Stimulated activated CD4-positive, alpha-beta T cell treated with anti-CD3 and anti-CD28 coated beads, TNF-alpha, amount 100 ng/mL, for 4 hours (primary cell): ENCODE measurements at regions not wholly inside any gene's neighbourhood (a gene's known extent, or its start where the extent isn't known, plus 50 kb on each side); places are given as distances from the start of the nearest gene placed in this dataset.

Experiments
- DNase-seq, 3 experiments: peaks; one replicate each; pipeline ENCODE4 v3.0.0-alpha.2; 2020; ENCODE audit warnings: low read depth in 3 of 3

- DNase-seq: no peak
Observed at GRCh38 chr2:240319855-240320203, 115.6 kb upstream of the GPC1 start.

- no peak for DNase-seq
Observed at GRCh38 chr2:240320204-240320993, 115.1 kb upstream of the GPC1 start.

DNA sequence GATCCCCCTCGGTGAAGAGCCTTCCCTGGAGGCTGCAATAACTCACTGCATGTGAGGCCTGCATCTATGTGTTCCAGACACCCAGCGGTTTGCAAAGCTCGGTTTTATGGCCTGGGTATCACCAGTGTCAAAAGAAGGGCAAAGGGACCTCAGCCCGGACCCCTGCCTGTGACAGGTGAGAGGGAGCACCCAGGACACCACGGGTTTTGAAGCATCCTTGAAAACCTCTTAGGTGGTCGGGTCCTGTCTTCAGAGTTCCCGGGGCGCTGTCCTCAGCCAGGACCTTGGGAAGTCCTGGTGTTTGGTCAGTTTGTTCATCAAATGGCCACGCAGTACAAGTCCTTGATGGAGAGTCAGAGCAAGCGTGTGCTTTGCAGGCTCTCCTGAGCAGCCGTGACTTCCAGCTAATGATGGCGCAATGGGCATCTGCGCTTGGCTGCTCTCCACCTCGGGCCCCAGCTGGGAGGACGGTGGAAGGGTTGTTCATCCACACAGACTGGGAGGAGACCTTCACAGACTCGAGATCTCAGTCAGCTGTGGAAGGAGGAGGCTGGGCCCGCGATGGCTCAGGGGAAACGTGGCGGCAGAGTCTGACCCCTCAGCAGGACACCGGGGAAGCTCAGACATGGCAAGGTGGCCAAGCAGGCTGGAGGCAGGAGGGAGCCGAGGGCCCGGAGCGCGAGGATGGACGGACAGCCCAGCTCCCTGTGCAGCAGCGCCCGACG is 113.1 kb upstream of the GPC1 start:
- DNase-seq: no peak

GRCh38 chr2:240322991-240323390 is 112.5 kb upstream of the GPC1 start:
- no peak for DNase-seq

- DNase-seq: no peak
Observed at GRCh38 chr2:240323601-240324291, 111.7 kb upstream of the GPC1 start.

- DNase-seq: no peak
Observed at GRCh38 chr2:240324312-240325015, 111.0 kb upstream of the GPC1 start.

GRCh38 chr2:240325016-240326007 is 110.2 kb upstream of the GPC1 start:
- no peak for DNase-seq

GRCh38 chr2:240326246-240326645 is 109.2 kb upstream of the GPC1 start:
- DNase-seq: no peak

GRCh38 chr2:240326886-240327285 is 108.6 kb upstream of the GPC1 start:
- DNase-seq: no peak

GRCh38 chr2:240327566-240327965 is 107.9 kb upstream of the GPC1 start:
- DNase-seq: no peak

- DNase-seq: no peak
Observed at GRCh38 chr2:240328526-240328925, 106.9 kb upstream of the GPC1 start.

GRCh38 chr2:240329116-240329665 is 106.3 kb upstream of the GPC1 start:
- no peak for DNase-seq

GRCh38 chr2:240329778-240330177 is 105.7 kb upstream of the GPC1 start:
- DNase-seq: no peak

GRCh38 chr2:240333985-240334384 is 101.5 kb upstream of the GPC1 start:
- no peak for DNase-seq

- DNase-seq: no peak
Observed at GRCh38 chr2:240335061-240335460, 100.4 kb upstream of the GPC1 start.

GRCh38 chr2:240336820-240337427 is 98.5 kb upstream of the GPC1 start:
- DNase-seq: no peak

GRCh38 chr2:240338274-240338673 is 97.2 kb upstream of the GPC1 start:
- DNase-seq: no peak

- DNase-seq: no peak
Observed at GRCh38 chr2:240339411-240340360, 95.8 kb upstream of the GPC1 start.

GRCh38 chr2:240340361-240340761 is 95.1 kb upstream of the GPC1 start:
- DNase-seq: no peak
